ENCODE measurements at regions not wholly inside any gene's neighbourhood (a gene's known extent, or its start where the extent isn't known, plus 50 kb on each side); places are given as distances from the start of the nearest gene placed in this dataset. TPM values are rescaled to one million over a fixed set of nuclear protein-coding genes. Genes with fewer than 3 reads are reported as not detected.
"Not testable (repeated sequence)": the region's sequence is repeated elsewhere in the genome, so short reads cannot be mapped to it uniquely, and the experiment has no call there.

DNA sequence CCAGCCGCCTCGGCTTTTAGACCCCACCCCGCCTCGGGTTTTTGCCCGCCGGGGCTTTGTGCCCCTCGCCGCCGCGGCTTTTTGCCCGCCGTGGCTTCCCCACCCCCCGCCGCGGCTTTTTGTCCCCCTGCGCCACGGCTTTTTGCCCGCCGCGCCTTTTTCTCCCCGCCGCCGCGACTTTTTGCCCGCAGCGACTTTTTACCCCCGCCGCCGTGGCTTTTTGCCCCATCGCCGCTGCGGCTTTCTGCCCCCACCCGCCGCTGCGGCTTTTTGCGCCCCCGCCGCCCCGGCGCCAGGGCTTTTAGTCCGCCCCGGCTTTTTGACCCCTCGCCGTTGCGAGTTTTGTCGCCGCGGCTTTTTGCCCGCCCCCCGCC is 474.4 kb downstream of the FAM72C start:
- H3K9me2 ChIP-seq (ENCODE audit: insufficient read depth) = no peaks in the 10 kb centered on the region
- H3K36me3 ChIP-seq (ENCODE audit: insufficient read depth) = no peaks in the 10 kb centered on the region
- H3K27me3 ChIP-seq (ENCODE audit: insufficient read depth) = peaks cover 13% of the 10 kb centered on the region
- ATAC-seq (no peak), DNase-seq (ENCODE audit: low spot score) (no peak)
- TF ChIP-seq NANOG (IDR thresholded peaks at IDR 0.05; ENCODE audit: borderline replicate concordance) (no peak), EZH2 (IDR thresholded peaks at IDR 0.05; ENCODE audit: low read depth, unreplicated experiment) (no peak), POLR2AphosphoS5 (IDR thresholded peaks at IDR 0.05; ENCODE audit: low read depth) (no peak)
- no peak overlapping the region for H3K27ac ChIP-seq (ENCODE audit: low read depth)
- no peaks in the 10 kb centered on the region for H3F3A ChIP-seq (replicated peaks; ENCODE audit: low read depth)
- H3K4me3 ChIP-seq = no peak overlapping the region
- Mint-ChIP-seq H3K36me3 (ENCODE audit: low read depth) (peaks cover 3% of the 10 kb centered on the region; the same call in 1 of the 3 replicates), H3K27me3 (ENCODE audit: insufficient read depth, low read depth, poor library complexity) (peaks cover 16% of the 10 kb centered on the region), H3K4me3 (no peak overlapping the region), H3K4me1 (no peaks in the 10 kb centered on the region), H3K27ac (no peak overlapping the region), H3K9me3 (peaks cover 4% of the 10 kb centered on the region)
- H3K4me1 ChIP-seq (ENCODE audit: insufficient read depth) = no peaks in the 10 kb centered on the region
- no peak overlapping the region for H3K4me2 ChIP-seq
- no peaks in the 10 kb centered on the region for H3K79me2 ChIP-seq (replicated peaks; ENCODE audit: insufficient read depth)
- no peak overlapping the region for H2AFZ ChIP-seq
- H4K20me1 ChIP-seq (replicated peaks; ENCODE audit: insufficient read depth) = no peaks in the 10 kb centered on the region

DNA sequence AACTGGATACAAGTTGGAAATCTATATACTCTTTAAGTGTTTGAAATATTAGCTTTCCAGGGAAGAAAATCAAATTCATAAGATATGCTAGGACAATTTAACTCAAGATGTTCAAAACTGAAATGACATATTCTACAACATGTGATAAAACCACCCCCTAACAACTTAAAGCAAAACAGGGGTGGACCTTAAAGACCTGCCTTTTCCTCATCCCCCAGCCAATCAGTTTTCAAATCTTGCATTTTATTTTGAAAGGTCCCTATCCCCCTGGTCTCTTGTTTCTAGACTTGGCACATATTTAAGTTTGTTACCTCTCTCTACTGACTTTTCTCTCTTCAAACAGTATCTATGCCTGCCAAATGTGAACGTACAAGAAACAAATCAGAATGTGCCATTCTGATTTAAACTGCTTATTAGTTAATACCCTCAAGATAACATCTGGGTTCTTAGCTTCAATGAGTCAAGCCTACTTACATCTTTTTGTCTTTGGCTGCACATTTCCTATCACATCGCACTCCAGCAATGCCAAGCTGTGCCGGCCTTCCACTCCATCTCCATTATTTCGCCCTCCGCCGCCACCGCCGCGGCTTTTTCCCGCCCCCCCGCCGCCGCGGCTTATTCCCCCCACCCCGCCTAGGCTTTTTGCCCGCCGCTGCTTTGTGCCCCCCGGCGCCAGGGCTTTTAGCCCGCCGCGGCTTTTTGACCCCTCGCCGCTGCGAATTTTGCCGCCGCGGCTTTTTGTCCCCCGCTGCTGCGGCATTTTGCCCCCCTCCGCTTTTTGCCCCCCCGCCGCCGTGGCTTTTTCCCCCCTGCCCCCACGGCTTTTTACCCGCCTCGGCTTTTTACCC is 475.0 kb downstream of the FAM72C start:
- peaks cover 13% of the 10 kb centered on the region for H3K27me3 ChIP-seq (ENCODE audit: insufficient read depth)
- not testable (repeated sequence) for H3K36me3 Mint-ChIP-seq (ENCODE audit: low read depth); H3K79me2 ChIP-seq (replicated peaks; ENCODE audit: insufficient read depth); H3K4me3 ChIP-seq; H3K9me3 Mint-ChIP-seq; H3K4me1 Mint-ChIP-seq; H3K9me2 ChIP-seq (ENCODE audit: insufficient read depth); H3K4me2 ChIP-seq; H3K27ac ChIP-seq (ENCODE audit: low read depth); H3K27ac Mint-ChIP-seq; H2AFZ ChIP-seq; H4K20me1 ChIP-seq (replicated peaks; ENCODE audit: insufficient read depth); H3K4me1 ChIP-seq (ENCODE audit: insufficient read depth); H3K36me3 ChIP-seq (ENCODE audit: insufficient read depth); H3F3A ChIP-seq (replicated peaks; ENCODE audit: low read depth); ATAC-seq; DNase-seq (ENCODE audit: low spot score)
- Mint-ChIP-seq H3K27me3 (ENCODE audit: insufficient read depth, low read depth, poor library complexity) (peaks cover 12% of the 10 kb centered on the region), H3K4me3 (peak overlapping the region; percentile 43; the same call in 1 of the 3 replicates)

Small RNA genes in the stretch of these regions (small RNA-seq; reads per million reads assigned to genes)
- gene AC239800.3 (ENCODE audit: low replicate concordance) (not detected), gene HIST2H3PS2 (ENCODE audit: low replicate concordance) (not detected), gene RNU1-114P (ENCODE audit: low replicate concordance) (not detected), gene RNU1-143P (ENCODE audit: low replicate concordance) (not detected), gene RNU1-92P (ENCODE audit: low replicate concordance) (1.3 reads per million, percentile 70 among the genes with 10 or more reads in this experiment), gene RNVU1-17 (ENCODE audit: low replicate concordance) (1.1 reads per million, percentile 66 among the genes with 10 or more reads in this experiment), gene RNVU1-18 (ENCODE audit: low replicate concordance) (0.12 reads per million)

Data from GM23338 (cell line).